SJSA1 (cell line): ENCODE measurements at regions not wholly inside any gene's neighbourhood (a gene's known extent, or its start where the extent isn't known, plus 50 kb on each side); places are given as distances from the start of the nearest gene placed in this dataset.

Source experiments
- DNase-seq, 2 experiments: peaks; one replicate each; pipeline ENCODE4 v3.0.0-alpha.2; 2015 to 2020; ENCODE audit warnings: low spot score in 2 of 2, low read depth in 1 of 2
- H3K27ac ChIP-seq: fragments of 250-450 bp; sonication (Bioruptor Pico); 2 replicates; pipeline ENCODE4 v1.5.1; 2020; ENCODE audit warnings: mild to moderate bottlenecking, moderate library complexity
- H3K27me3 ChIP-seq: fragments of 250-450 bp; sonication (Bioruptor Pico); replicated peaks from 2 replicates; pipeline ENCODE4 v1.5.1; 2020; ENCODE audit warnings: mild to moderate bottlenecking, moderate library complexity
- H3K36me3 ChIP-seq: fragments of 250-450 bp; sonication (Bioruptor Pico); 2 replicates; pipeline ENCODE4 v1.5.1; 2020; ENCODE audit warnings: mild to moderate bottlenecking
- H3K4me1 ChIP-seq: fragments of 250-450 bp; sonication (Bioruptor Pico); replicated peaks from 2 replicates; pipeline ENCODE4 v1.6.1; 2021; ENCODE audit warnings: mild to moderate bottlenecking
- H3K4me3 ChIP-seq: fragments of 250-450 bp; sonication (Bioruptor Pico); 2 replicates; pipeline ENCODE4 v1.5.1; 2020; ENCODE audit warnings: mild to moderate bottlenecking
- H3K9me3 ChIP-seq: fragments of 250-450 bp; sonication (Bioruptor Pico); replicated peaks from 2 replicates; pipeline ENCODE4 v1.5.1; 2020; ENCODE audit warnings: mild to moderate bottlenecking

- H3K27me3 ChIP-seq: no peaks in the 10 kb centered on the region
- no peaks in the 10 kb centered on the region for H3K9me3 ChIP-seq
- H3K4me1 ChIP-seq: no peaks in the 10 kb centered on the region
- no peaks in the 10 kb centered on the region for H3K36me3 ChIP-seq
- no peak overlapping the region for H3K4me3 ChIP-seq
- no peak for DNase-seq
- no peak overlapping the region for H3K27ac ChIP-seq
Measured at GRCh38 chr13:107843681-107844080, 371.7 kb downstream of the LIG4 start.

- Histone ChIP-seq H3K4me1 (no peaks in the 10 kb centered on the region), H3K4me3 (no peak overlapping the region), H3K27ac (no peak overlapping the region)
Measured at GRCh38 chr13:107843281-107843680, 372.1 kb downstream of the LIG4 start.

DNA sequence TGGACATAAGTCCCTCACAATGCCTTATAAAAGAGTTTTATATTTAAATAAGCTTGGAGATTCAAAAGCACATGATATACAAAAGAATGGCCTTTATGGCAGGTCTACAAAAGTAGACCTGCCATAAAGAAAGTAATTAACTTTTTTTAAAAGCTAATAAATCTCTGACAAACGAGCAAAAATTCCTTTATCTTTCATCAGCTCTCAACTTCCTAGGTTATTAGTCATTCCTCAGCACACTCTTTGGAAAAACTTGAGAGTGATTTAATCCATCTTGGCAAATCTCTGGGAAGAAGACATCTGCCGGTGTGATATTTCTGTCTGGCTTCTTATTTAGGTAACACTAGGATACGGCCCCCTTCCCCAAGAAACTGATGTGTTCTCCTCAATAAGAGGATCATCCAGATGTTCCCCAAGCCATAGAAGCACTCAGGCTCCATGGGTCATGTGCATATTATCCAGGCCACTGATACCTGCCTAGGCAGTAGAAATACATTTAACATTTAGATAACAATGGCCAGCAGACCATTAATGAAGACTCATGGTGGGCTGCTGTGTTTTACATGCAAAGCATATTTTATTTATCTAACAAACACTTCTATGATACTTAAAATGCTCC lies 372.7 kb downstream of the LIG4 start:
- Histone ChIP-seq H3K9me3 (no peaks in the 10 kb centered on the region), H3K27me3 (no peaks in the 10 kb centered on the region), H3K27ac (no peak overlapping the region), H3K4me1 (no peaks in the 10 kb centered on the region), H3K4me3 (no peak overlapping the region), H3K36me3 (no peaks in the 10 kb centered on the region)
- DNase-seq: no peak

More at GRCh38 chr13:107843281-107843680, 372.1 kb downstream of the LIG4 start:
- Histone ChIP-seq H3K36me3 (no peaks in the 10 kb centered on the region), H3K9me3 (no peaks in the 10 kb centered on the region), H3K27me3 (no peaks in the 10 kb centered on the region)
- DNase-seq: no peak

DNA sequence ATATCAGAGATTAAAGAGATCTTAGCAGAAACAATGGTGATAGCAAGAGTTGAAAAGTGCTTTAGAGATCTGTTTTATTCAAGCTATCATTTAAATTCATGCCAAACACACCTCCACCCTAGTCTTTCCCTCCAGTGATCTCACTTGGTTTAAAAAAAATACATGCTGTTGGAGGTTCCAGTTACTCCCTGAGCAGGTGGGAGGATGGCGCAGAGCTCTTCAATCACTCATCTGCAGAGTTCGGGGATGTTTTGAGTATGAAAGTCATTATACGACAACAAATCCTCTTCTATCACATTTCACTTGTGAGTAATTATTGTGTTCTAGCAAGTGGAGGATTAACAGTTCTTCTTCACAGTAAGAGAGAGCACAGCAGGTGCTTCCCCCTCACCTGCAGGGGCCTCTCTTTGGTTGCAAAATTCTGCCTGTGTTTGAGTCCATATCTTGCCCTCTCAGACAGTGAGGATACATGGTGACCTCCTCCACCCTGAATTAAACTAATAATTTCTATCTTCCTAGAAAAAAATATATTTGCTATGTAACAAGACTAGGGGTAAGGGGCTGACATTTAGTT lies 376.7 kb downstream of the LIG4 start:
- no peak for DNase-seq
- Histone ChIP-seq H3K4me3 (no peak overlapping the region), H3K4me1 (0 out of 2 replicates have a peak, but pooled peaks cover 6% of the 10 kb centered on the region), H3K27ac (no peak overlapping the region), H3K27me3 (no peaks in the 10 kb centered on the region), H3K36me3 (no peaks in the 10 kb centered on the region), H3K9me3 (no peaks in the 10 kb centered on the region)

DNA sequence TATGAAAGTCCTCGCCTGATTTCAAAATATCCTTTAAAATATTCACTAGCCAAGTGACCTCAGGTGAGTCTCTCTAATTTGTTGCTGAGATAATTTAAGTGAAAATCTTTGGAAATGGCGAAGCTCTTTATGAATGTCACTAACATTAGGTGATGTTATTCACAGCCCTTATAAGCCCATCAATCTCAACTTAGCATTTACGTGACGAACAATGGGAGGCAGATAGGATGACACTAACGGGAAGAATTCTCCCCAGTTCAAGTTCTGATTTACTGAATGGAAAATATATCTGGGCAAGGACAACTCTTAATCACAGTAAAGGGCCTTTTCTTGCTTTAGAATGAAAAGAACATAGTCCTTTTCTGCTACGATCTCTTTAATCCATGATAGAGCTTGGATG lies 378.7 kb downstream of the LIG4 start:
- DNase-seq: no peak
- H3K27me3 ChIP-seq: no peaks in the 10 kb centered on the region
- H3K27ac ChIP-seq: no peak overlapping the region
- no peaks in the 10 kb centered on the region for H3K9me3 ChIP-seq
- H3K4me1 ChIP-seq: 0 out of 2 replicates have a peak, but pooled peaks cover 6% of the 10 kb centered on the region
- H3K4me3 ChIP-seq: no peak overlapping the region
- no peaks in the 10 kb centered on the region for H3K36me3 ChIP-seq

DNA sequence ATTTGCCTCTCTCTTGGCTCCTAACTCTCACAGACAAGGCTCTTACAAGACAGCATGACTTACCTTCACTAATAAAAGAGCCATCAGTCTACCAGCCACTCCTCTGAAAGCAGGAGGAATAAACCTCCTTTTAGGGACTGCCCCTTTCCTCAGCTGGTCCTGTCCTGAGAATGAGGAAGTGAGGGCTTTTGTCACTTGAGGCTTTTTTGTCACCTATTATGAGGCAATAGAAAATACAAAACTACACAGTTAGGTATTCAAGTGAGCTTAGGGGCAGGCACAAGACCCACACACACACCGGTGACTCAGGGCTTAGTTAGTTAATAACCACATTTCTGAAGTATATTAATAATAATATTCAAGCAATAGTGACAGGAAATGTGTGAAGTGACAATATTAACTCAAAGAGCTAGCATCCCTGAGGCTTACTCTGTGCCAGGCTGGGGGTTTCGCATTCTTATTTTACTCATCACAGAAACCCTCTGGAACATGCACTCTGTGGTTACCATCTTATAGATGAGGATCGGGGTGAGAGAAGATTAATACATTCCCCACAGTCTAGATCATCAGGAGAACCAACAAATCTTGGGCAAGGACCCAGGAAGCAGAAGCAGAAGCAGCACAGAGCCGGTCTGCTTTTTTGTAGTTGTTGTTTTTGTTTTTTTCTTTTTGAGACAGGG lies 379.9 kb downstream of the LIG4 start:
- no peaks in the 10 kb centered on the region for H3K9me3 ChIP-seq
- H3K27ac ChIP-seq: peak overlapping the region; percentile 5; the same call in 1 of the 2 replicates
- H3K27me3 ChIP-seq: no peaks in the 10 kb centered on the region
- no peak overlapping the region for H3K4me3 ChIP-seq
- H3K4me1 ChIP-seq: 0 out of 2 replicates have a peak, but pooled peaks cover 6% of the 10 kb centered on the region
- no peaks in the 10 kb centered on the region for H3K36me3 ChIP-seq
- no peak for DNase-seq

GRCh38 chr13:107834717-107835116 lies 380.6 kb downstream of the LIG4 start:
- no peak for DNase-seq
- Histone ChIP-seq H3K4me3 (no peak overlapping the region), H3K27me3 (no peaks in the 10 kb centered on the region), H3K27ac (no peak overlapping the region), H3K9me3 (no peaks in the 10 kb centered on the region), H3K4me1 (0 out of 2 replicates have a peak, but pooled peaks cover 6% of the 10 kb centered on the region), H3K36me3 (no peaks in the 10 kb centered on the region)

- no peak overlapping the region for H3K27ac ChIP-seq
- 0 out of 2 replicates have a peak, but pooled peaks cover 6% of the 10 kb centered on the region for H3K4me1 ChIP-seq
- H3K27me3 ChIP-seq: no peaks in the 10 kb centered on the region
- H3K36me3 ChIP-seq: no peaks in the 10 kb centered on the region
- no peak for DNase-seq
- no peaks in the 10 kb centered on the region for H3K9me3 ChIP-seq
- no peak overlapping the region for H3K4me3 ChIP-seq
Measured at GRCh38 chr13:107834281-107834680, 381.1 kb downstream of the LIG4 start.

DNA sequence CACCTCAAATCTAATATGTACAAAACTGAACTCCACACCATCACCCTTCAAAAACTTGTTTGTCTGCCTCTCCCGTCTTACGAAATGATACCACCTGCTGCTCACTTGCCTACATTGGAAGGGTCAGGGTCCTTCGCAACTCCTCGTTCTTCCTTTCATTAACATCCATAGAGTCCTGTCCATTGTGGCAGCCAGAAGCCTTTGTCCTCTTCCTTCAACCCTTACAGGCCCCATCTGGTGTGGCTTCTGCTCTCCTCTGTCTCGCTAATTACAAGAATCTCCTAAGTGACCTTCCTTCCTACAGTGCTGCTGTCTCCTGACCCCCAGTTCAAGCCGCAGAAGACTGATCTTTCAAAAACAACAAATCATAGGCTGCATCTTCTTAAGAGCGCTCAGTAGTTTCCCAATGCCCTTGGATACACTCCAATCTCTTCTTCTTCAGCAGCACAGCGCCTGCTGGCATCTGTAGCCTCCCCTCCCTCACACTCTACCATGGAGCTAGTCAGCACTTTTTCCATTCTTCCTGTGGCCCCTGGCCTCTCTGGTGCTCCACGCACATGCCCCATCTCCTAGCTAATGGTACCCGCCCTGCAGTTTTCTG lies 382.7 kb downstream of the LIG4 start:
- Histone ChIP-seq H3K4me1 (0 out of 2 replicates have a peak, but pooled peaks cover 6% of the 10 kb centered on the region), H3K4me3 (no peak overlapping the region), H3K27me3 (no peaks in the 10 kb centered on the region), H3K36me3 (no peaks in the 10 kb centered on the region), H3K27ac (no peak overlapping the region), H3K9me3 (no peaks in the 10 kb centered on the region)
- no peak for DNase-seq

DNA sequence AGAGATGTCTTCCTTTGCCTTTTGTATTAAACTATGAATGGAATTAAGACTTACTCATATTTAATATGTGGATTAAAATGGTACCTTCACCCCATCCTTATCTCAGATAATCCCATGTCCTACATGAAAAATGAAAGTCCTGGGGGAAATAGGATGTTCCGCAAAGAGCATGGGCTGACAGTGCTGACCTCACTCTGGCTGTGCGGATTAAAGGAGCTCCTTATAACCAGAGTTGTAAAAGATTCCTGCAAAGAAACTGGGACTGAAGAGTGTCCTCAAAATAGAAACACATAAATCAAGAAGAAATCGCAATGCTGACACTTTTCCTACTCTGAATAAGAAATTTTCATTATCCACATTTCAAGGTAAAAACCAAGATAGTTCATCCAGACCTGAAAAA lies 384.5 kb downstream of the LIG4 start:
- Histone ChIP-seq H3K27ac (no peak overlapping the region), H3K9me3 (no peaks in the 10 kb centered on the region), H3K36me3 (no peaks in the 10 kb centered on the region), H3K4me1 (0 out of 2 replicates have a peak, but pooled peaks cover 6% of the 10 kb centered on the region), H3K4me3 (no peak overlapping the region), H3K27me3 (no peaks in the 10 kb centered on the region)
- DNase-seq: no peak

GRCh38 chr13:107827840-107828549 lies 387.3 kb downstream of the LIG4 start:
- no peak overlapping the region for H3K27ac ChIP-seq
- H3K4me1 ChIP-seq: no peaks in the 10 kb centered on the region
- H3K36me3 ChIP-seq: no peaks in the 10 kb centered on the region
- DNase-seq: no peak
- no peak overlapping the region for H3K4me3 ChIP-seq
- H3K9me3 ChIP-seq: no peaks in the 10 kb centered on the region
- H3K27me3 ChIP-seq: no peaks in the 10 kb centered on the region

DNA sequence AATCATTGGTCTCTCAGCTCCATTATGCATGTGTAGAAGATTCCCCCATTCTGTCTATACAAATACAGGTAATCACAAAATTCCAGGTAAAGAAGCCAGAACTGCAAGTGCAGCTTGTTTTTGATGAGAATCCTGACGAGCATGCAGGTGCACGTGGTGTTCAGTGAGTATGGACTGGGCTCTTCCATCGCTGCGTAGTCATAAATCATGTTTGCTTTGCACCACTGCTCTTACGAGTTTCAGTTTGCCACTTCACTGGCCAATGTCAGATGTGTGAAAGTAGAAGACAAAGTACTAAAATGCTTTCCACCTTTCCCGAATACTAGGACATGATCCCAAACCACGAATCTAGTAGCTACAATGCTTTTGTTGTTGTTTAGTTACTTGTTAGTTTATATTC lies 390.7 kb downstream of the LIG4 start:
- Histone ChIP-seq H3K4me3 (no peak overlapping the region), H3K27me3 (no peaks in the 10 kb centered on the region), H3K27ac (no peak overlapping the region), H3K9me3 (no peaks in the 10 kb centered on the region), H3K36me3 (no peaks in the 10 kb centered on the region), H3K4me1 (no peaks in the 10 kb centered on the region)
- no peak for DNase-seq

DNA sequence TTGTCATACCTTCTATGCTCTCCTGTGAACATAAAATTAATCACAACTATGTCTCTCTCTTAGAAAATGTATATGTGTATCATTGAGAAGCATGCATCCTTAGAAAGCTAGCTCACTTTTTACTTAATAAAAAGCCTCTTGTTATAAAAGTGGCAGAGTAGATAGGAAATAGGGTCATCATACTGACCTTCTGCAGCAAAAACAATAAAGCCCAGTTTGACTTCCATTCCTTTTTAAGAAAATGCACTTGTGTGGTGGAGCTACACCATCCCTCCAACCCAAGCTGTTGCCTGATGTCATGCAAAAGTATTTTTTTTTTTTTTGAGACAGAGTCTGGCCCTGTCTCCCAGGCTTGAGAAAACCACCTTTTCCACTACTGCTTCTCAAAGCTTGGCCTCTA lies 393.3 kb downstream of the LIG4 start:
- Histone ChIP-seq H3K27me3 (no peaks in the 10 kb centered on the region), H3K4me1 (no peaks in the 10 kb centered on the region)
- no peak for DNase-seq

More for the DNA sequence above, 393.3 kb downstream of the LIG4 start:
- Histone ChIP-seq H3K4me3 (no peak overlapping the region), H3K9me3 (no peaks in the 10 kb centered on the region), H3K36me3 (no peaks in the 10 kb centered on the region), H3K27ac (no peak overlapping the region)
